Superior temporal gyrus (tissue), 1 donor: ENCODE measurements at regions not wholly inside any gene's neighbourhood (a gene's known extent, or its start where the extent isn't known, plus 50 kb on each side); places are given as distances from the start of the nearest gene placed in this dataset.

Source experiments
- DNase-seq: peaks from one replicate; pipeline ENCODE4 v3.0.0-alpha.2; 2016; ENCODE audit errors: extremely low spot score

- DNase-seq: no peak
Observed at GRCh38 chr3:70899816-70900215, 587.4 kb upstream of the MDFIC2 start.

DNA sequence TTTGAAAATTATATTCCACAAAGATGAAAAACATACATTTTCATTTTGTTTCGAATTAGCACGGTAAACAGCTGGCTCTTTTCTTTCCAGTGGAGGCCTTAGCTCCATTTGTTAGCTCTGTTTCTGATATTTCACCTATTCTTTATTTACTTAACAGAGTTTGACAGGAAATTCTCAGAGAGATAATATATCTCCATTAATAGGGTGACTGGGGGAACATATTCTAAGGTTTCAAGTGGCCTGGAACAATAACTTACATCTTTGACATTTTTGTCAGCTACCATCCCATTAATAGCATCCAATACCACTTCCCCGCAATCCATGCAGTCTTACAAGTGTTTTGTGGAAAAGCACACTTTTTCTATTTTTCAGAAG is 577.6 kb upstream of the MDFIC2 start:
- no peak for DNase-seq

- no peak for DNase-seq
Observed at GRCh38 chr3:70889162-70890019, 577.0 kb upstream of the MDFIC2 start.

GRCh38 chr3:70885636-70886035 is 573.2 kb upstream of the MDFIC2 start:
- no peak for DNase-seq

DNA sequence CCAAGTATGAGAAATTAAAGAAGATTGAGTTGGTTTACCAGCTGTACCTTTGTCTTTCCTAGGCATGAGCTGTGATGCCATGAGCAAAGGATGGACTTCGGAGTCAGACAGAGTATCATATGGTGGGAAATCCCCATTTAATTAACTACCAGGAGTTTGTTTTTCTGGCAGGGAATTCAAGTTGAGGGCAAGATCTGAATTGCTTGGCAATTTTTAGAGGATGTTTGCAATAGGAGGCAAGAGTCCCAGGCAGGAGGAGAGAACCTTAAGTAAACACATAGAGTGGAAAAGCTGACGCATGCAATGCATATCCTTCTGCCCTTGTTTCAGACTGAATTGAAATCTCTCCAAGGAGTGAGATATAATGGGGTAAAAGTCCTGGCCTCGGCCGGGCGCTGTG is 569.7 kb upstream of the MDFIC2 start:
- no peak for DNase-seq

- DNase-seq: no peak
Observed at GRCh38 chr3:70880421-70880820, 568.0 kb upstream of the MDFIC2 start.

GRCh38 chr3:70876154-70876553 is 563.7 kb upstream of the MDFIC2 start:
- DNase-seq: no peak

GRCh38 chr3:70874196-70874595 is 561.8 kb upstream of the MDFIC2 start:
- no peak for DNase-seq

DNA sequence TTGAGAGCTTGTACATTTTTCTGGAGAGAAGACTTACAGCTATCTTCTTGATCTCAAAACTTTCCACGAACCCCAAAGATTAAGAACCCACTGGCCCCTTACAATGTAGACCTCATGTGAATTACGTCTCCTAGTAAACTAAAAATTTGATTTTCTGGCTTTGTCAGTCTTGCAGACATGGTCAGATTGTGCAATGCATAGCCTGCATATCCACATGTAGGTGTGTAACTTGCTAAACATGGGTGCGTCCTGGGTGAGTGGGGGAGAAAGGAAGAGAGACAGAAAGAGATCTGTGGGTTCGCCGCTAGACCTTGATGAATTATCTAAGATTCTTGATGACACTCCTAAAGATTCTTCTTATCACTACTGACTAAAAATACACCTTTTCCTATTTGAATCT is 561.2 kb upstream of the MDFIC2 start:
- no peak for DNase-seq

- DNase-seq: no peak
Observed at GRCh38 chr3:70871909-70872656, 559.6 kb upstream of the MDFIC2 start.

GRCh38 chr3:70870576-70870975 is 558.1 kb upstream of the MDFIC2 start:
- DNase-seq: no peak

DNA sequence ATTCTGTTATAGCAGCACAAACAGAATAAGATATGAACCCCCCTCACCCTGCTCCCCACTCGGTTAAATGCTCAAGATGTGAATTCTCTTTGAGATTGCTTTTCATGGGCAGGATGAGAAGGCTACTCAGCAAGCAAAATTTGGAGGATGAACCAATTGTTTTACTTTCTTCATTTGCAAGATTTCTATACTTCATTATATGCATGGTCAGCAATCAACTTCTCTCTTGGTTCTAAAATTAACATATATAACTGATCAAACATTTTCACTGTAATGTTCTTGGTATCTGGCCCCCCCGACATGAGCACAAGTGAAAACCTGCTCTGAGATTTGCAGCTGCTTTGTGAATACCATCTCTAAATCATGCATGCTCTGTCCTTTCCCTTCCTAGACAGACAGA is 556.1 kb upstream of the MDFIC2 start:
- no peak for DNase-seq

GRCh38 chr3:70863049-70863448 is 550.6 kb upstream of the MDFIC2 start:
- DNase-seq: no peak

DNA sequence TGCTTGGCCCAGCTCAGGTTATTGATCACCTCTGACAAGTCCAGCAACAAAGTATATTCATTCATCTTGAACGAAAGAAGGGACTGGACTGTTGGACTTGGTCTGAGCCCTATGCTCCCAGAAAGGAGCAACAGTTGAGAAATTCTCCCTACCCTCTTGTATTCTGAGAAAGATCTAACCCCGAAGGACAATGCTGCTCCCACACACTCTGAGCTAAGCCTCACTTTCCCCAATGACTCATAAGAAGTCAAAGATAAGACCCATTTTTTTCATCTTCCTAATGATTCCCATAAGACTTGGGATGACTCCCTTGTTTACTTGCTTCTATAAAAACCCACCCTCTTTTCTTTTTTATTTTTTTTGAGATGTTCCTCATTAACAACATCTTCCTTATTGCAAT is 549.4 kb upstream of the MDFIC2 start:
- no peak for DNase-seq

DNA sequence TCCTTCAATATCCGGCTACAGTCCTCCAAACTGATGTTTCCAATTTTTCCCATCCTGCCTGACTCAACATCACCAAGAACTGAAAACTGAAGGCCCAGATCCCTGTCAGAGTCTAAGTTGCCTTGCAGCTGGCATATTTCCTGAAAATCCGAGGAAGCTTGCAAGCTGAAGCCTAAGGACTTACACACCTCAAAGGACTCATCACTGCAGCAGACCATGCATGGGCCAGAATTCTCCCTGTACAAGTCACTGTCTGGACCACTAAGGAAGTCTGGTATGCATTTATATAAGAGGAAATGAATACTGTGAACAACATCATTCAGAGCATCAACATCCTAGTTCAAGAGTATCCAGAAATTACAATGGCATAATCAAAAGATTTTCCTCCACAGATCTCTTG is 548.8 kb upstream of the MDFIC2 start:
- no peak for DNase-seq

DNA sequence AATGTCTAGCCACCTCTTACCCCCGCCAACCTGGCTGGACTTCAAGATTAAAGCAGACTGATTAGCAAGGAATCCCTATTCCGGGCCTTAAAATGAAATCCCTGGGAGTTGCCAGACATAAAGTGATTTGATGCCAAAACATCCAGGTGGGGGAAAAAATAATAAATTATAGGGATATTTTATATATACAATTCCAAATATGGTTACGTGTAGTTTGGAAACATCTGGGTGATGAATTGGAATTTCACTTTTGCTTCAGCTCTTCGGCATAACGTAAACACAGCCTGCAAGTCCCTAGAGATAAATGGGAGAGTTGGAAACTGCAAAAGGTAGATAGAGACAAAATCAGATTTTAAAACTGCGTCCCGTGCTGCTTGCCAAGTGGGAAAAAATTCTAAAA is 545.5 kb upstream of the MDFIC2 start:
- no peak for DNase-seq

GRCh38 chr3:70856414-70857162 is 544.1 kb upstream of the MDFIC2 start:
- DNase-seq: no peak

DNA sequence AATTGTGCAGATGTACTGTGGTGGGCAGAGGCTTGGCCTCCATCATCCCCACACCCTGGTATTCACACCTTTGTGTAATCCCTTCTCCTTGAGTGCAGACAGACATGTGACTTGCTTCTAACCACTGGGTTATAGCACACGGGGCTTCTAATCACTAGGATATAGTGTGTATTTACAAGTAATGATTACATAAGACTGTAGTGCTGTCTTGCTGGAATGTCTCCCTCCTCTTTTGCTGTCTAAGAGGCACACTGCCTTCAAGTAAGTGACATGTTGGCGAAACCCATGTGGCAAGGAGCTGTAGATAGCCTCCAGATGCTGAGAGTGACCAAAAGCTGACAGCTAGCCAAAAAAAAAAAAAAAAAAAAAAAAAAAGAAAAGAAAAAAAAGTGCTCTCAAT is 542.7 kb upstream of the MDFIC2 start:
- DNase-seq: no peak

GRCh38 chr3:70854108-70854507 is 541.7 kb upstream of the MDFIC2 start:
- no peak for DNase-seq

GRCh38 chr3:70853161-70853944 is 540.9 kb upstream of the MDFIC2 start:
- DNase-seq: no peak

DNA sequence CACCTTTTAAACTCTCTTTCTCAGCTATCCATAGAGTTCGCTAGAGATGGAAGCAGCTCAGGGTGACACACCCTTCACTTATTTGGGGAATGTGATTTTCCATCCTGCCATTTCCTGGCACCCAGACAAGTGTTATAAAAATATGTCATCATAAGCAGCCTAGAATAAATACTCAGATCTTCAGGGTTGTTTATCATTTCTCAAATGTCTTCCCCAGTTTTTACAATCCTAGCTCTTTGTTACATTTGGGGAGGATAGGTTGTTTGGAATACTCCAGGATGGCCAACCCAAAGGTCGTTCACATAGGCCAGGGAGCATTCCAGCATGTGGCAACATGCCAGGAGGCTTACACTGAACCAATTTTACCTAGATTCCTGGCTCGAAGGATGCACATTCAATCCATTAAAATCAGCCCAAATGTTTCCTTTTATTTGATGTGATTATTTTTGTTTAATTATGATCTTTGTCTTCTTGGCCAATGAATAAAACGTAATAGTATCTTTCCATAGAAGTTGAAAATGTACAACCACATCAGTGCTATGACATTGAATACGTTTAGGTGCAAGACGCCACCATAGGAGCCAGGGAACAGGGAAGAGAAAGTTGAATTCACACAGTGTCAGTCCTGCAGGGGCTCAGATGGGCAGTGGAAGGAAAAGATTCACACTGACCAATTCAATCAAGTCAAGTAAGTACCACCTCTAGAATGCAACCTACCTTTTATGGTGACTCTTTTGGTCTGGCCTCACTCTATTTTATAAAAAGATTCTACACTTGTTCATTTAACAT is 537.7 kb upstream of the MDFIC2 start:
- no peak for DNase-seq
